Stimulated activated CD8-positive, alpha-beta memory T cell treated with anti-CD3 and anti-CD28 coated beads, Interleukin-15, amount 100 ng/mL, for 48 hours (primary cell): ENCODE measurements at regions not wholly inside any gene's neighbourhood (a gene's known extent, or its start where the extent isn't known, plus 50 kb on each side); places are given as distances from the start of the nearest gene placed in this dataset.

Source experiments
- DNase-seq, 2 donors: peaks; one replicate each; pipeline ENCODE4 v3.0.0-alpha.2; 2020; ENCODE audit warnings: low read depth in 2 of 2

GRCh38 chr9:126089789-126090188, 236.8 kb upstream of the MVB12B start:
- DNase-seq, result no peak

GRCh38 chr9:126093771-126094170, 232.9 kb upstream of the MVB12B start:
- DNase-seq, result no peak

- no peak for DNase-seq
Measured at GRCh38 chr9:126095546-126096190, 231.0 kb upstream of the MVB12B start.

- DNase-seq, result no peak
Measured at GRCh38 chr9:126096340-126096739, 230.3 kb upstream of the MVB12B start.

GRCh38 chr9:126097679-126098078, 228.9 kb upstream of the MVB12B start:
- no peak for DNase-seq

GRCh38 chr9:126106404-126106803, 220.2 kb upstream of the MVB12B start:
- DNase-seq, result no peak

GRCh38 chr9:126107693-126108092, 218.9 kb upstream of the MVB12B start:
- no peak for DNase-seq

- DNase-seq, result no peak
Measured at GRCh38 chr9:126108240-126108639, 218.4 kb upstream of the MVB12B start.

- no peak for DNase-seq
Measured at GRCh38 chr9:126109575-126109974, 217.1 kb upstream of the MVB12B start.

GRCh38 chr9:126111556-126111955, 215.1 kb upstream of the MVB12B start:
- DNase-seq, result no peak

- no peak for DNase-seq
Measured at GRCh38 chr9:126112135-126112720, 214.4 kb upstream of the MVB12B start.

- DNase-seq, result no peak
Measured at GRCh38 chr9:126113176-126113575, 213.5 kb upstream of the MVB12B start.

- no peak for DNase-seq
Measured at GRCh38 chr9:126113756-126114408, 212.7 kb upstream of the MVB12B start.

GRCh38 chr9:126114409-126114760, 212.2 kb upstream of the MVB12B start:
- no peak for DNase-seq

GRCh38 chr9:126114850-126115460, 211.7 kb upstream of the MVB12B start:
- no peak for DNase-seq

GRCh38 chr9:126116351-126117157, 210.1 kb upstream of the MVB12B start:
- no peak for DNase-seq

- no peak for DNase-seq
Measured at GRCh38 chr9:126117158-126117425, 209.5 kb upstream of the MVB12B start.

- DNase-seq, result no peak
Measured at GRCh38 chr9:126117631-126118030, 209.0 kb upstream of the MVB12B start.

- DNase-seq, result no peak
Measured at GRCh38 chr9:126119731-126120130, 206.9 kb upstream of the MVB12B start.

- DNase-seq, result no peak
Measured at GRCh38 chr9:126122901-126123616, 203.6 kb upstream of the MVB12B start.

GRCh38 chr9:126123927-126124326, 202.7 kb upstream of the MVB12B start:
- no peak for DNase-seq

GRCh38 chr9:126125177-126125576, 201.5 kb upstream of the MVB12B start:
- no peak for DNase-seq
